SU-DHL-6 (cell line): ENCODE measurements at regions not wholly inside any gene's neighbourhood (a gene's known extent, or its start where the extent isn't known, plus 50 kb on each side); places are given as distances from the start of the nearest gene placed in this dataset.
A peak's percentile ranks its signal among the peaks of the same experiment; 100 is the strongest.

Source experiments
- H2AFZ ChIP-seq: fragments of 200-600 bp; sonication (generic); 2 replicates; pipeline ENCODE4 v1.6.1; 2014; ENCODE audit warnings: low read depth, mild to moderate bottlenecking, moderate library complexity, mixed read lengths, antibody characterized with exemption, low read length; ENCODE audit not compliant: severe bottlenecking
- H3F3A ChIP-seq: fragments of 200-600 bp; shearing (Covaris generic); 2 replicates; pipeline ENCODE4 v1.6.0; 2016; ENCODE audit warnings: antibody characterized with exemption, mild to moderate bottlenecking; ENCODE audit not compliant: insufficient read depth
- H3K27ac ChIP-seq: fragments of 200-600 bp; sonication (generic); 2 replicates; pipeline ENCODE4 v1.5.1; 2016; ENCODE audit warnings: low read depth, mild to moderate bottlenecking, low read length, moderate library complexity, mixed read lengths
- H3K27me3 ChIP-seq: fragments of 200-600 bp; sonication (generic), shearing (Covaris generic); 2 replicates; pipeline ENCODE4 v1.6.0; 2014; ENCODE audit warnings: mild to moderate bottlenecking, low read length
- H3K36me3 ChIP-seq: fragments of 200-600 bp; sonication (generic); 2 replicates; pipeline ENCODE4 v1.6.1; 2014; ENCODE audit warnings: mild to moderate bottlenecking, low read length, mixed read lengths
- H3K4me2 ChIP-seq: fragments of 300-600, 200-600 bp; shearing (Covaris generic), sonication (generic); 2 replicates; pipeline ENCODE4 v1.6.0; 2014; ENCODE audit warnings: low read length, low read depth, mild to moderate bottlenecking; ENCODE audit not compliant: poor library complexity, severe bottlenecking
- H3K4me3 ChIP-seq: fragments of 200-600 bp; sonication (generic); 2 replicates; pipeline ENCODE4 v1.5.1; 2014; ENCODE audit warnings: antibody characterized with exemption, low read length, mild to moderate bottlenecking, mixed read lengths; ENCODE audit not compliant: insufficient read depth, poor library complexity, severe bottlenecking
- H3K79me2 ChIP-seq: fragments of 200-600 bp; sonication (generic); 2 replicates; pipeline ENCODE4 v1.6.1; 2014; ENCODE audit warnings: mild to moderate bottlenecking, low read length, moderate library complexity; ENCODE audit not compliant: insufficient read depth
- H3K9ac ChIP-seq: fragments of 200-600 bp; sonication (generic); 2 replicates; pipeline ENCODE4 v1.7.0; 2014; ENCODE audit warnings: mild to moderate bottlenecking, low read length
- H3K9me2 ChIP-seq: fragments of 200-600 bp; sonication (generic); replicated peaks from 2 replicates; pipeline ENCODE4 v1.6.1; 2014; ENCODE audit warnings: low read length; ENCODE audit not compliant: insufficient read depth
- H3K9me3 ChIP-seq: fragments of 200-600 bp; sonication (generic); 2 replicates; pipeline ENCODE4 v1.6.1; 2014; ENCODE audit warnings: low read length, mixed read lengths; ENCODE audit not compliant: insufficient read depth
- H4K20me1 ChIP-seq: fragments of 200-600 bp; sonication (generic); 2 replicates; pipeline ENCODE4 v1.6.1; 2014; ENCODE audit warnings: low read depth, mild to moderate bottlenecking, antibody characterized with exemption, low read length, moderate library complexity, mixed read lengths
- EZH2phosphoT487 ChIP-seq: fragments of 200-600 bp; sonication (generic), shearing (Covaris generic); conservative IDR thresholded peaks from 2 replicates; pipeline ENCODE4 v1.6.1; 2018; ENCODE audit warnings: mild to moderate bottlenecking, antibody characterized with exemption, low read length, moderate library complexity, mixed read lengths
- TF ChIP-seq, protein P1 (sequence below): fragments of 200-600 bp; sonication (generic); IDR thresholded peaks from one replicate; pipeline ENCODE4 v1.5.1; 2017; ENCODE audit warnings: antibody characterized with exemption, mild to moderate bottlenecking, low read length, moderate library complexity; ENCODE audit not compliant: insufficient read depth, poor library complexity, severe bottlenecking

DNA sequence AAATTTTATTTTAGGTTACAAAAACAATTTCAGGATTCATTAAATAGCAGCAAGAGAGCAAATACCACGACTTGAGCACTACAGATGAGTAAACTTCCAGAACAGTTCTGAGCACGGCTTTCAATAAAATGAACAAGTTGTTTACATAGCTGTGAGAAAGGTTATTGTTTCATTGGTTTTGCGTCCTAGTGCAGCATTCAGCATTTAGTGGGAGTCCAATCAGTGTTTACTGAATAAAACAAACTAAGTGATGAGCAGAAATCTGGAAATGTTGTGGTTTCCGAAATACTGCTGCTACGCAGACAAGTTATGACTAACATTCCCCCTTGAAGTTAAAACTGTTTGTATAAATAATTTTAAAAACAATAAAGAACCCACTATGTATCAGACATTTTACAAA is 251.5 kb upstream of the STARD13 start:
- no peak overlapping the region for H3K4me2 ChIP-seq
- no peak overlapping the region for H3K9ac ChIP-seq
- H3K27me3 ChIP-seq = no peaks in the 10 kb centered on the region
- no peaks in the 10 kb centered on the region for H3K9me3 ChIP-seq
- no peak overlapping the region for H3K4me3 ChIP-seq
- no peaks in the 10 kb centered on the region for H4K20me1 ChIP-seq
- H3K79me2 ChIP-seq = 0 out of 2 replicates have a peak, but pooled peaks cover 5% of the 10 kb centered on the region
- peaks cover 7% of the 10 kb centered on the region for H3F3A ChIP-seq
- no peaks in the 10 kb centered on the region for H3K9me2 ChIP-seq
- TF ChIP-seq, protein P1, sequence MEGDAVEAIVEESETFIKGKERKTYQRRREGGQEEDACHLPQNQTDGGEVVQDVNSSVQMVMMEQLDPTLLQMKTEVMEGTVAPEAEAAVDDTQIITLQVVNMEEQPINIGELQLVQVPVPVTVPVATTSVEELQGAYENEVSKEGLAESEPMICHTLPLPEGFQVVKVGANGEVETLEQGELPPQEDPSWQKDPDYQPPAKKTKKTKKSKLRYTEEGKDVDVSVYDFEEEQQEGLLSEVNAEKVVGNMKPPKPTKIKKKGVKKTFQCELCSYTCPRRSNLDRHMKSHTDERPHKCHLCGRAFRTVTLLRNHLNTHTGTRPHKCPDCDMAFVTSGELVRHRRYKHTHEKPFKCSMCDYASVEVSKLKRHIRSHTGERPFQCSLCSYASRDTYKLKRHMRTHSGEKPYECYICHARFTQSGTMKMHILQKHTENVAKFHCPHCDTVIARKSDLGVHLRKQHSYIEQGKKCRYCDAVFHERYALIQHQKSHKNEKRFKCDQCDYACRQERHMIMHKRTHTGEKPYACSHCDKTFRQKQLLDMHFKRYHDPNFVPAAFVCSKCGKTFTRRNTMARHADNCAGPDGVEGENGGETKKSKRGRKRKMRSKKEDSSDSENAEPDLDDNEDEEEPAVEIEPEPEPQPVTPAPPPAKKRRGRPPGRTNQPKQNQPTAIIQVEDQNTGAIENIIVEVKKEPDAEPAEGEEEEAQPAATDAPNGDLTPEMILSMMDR = no peak
- TF ChIP-seq EZH2phosphoT487 = no peak
- no peak overlapping the region for H2AFZ ChIP-seq
- no peak overlapping the region for H3K27ac ChIP-seq
- no peaks in the 10 kb centered on the region for H3K36me3 ChIP-seq

DNA sequence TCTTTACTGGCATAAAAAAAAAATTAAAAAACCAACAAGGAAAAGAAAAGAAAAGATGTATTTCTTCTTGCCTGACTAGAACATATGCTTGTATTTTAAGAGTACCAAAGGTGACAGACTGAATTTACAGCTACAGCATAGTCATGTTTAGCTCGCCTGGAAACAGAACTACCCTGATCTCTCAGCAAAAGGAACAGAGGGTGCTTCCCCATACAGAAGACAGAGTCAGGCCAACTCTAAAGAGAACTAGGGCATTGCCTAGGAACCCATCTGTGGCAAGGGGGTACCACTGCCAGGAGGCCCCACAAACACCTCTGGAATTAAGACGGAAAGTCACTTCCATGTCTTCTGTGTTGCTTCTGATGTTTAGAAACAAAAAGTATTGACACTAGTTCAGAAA is 252.1 kb upstream of the STARD13 start:
- no peak overlapping the region for H3K9ac ChIP-seq
- no peaks in the 10 kb centered on the region for H3K9me3 ChIP-seq
- H3K4me2 ChIP-seq = no peak overlapping the region
- H3K4me3 ChIP-seq = no peak overlapping the region
- TF ChIP-seq, protein P1 = no peak
- no peak for TF ChIP-seq EZH2phosphoT487
- H3K36me3 ChIP-seq = no peaks in the 10 kb centered on the region
- peaks cover 10% of the 10 kb centered on the region for H3F3A ChIP-seq
- H3K79me2 ChIP-seq = 0 out of 2 replicates have a peak, but pooled peaks cover 5% of the 10 kb centered on the region
- H3K27me3 ChIP-seq = no peaks in the 10 kb centered on the region
- H2AFZ ChIP-seq = no peak overlapping the region
- H3K27ac ChIP-seq = no peak overlapping the region
- H4K20me1 ChIP-seq = no peaks in the 10 kb centered on the region
- H3K9me2 ChIP-seq = no peaks in the 10 kb centered on the region

DNA sequence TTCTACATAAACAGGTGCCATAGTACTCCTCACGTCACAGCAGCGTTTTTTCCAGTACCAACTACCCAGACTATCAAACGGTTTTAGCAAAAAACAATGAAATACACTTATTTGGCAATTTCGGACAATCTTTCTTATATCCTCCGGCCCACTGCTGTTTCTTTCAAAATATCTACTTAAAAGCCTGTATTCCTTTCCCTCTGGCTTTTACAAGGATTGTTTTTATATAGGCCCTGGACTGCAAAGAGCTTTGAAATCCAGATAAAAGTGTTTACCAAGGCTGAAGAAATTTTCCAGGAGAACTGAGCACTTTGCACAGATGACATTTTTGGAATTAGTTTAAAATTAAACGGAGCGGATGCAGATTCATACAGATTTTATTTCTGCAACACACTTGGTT is 255.9 kb upstream of the STARD13 start:
- H4K20me1 ChIP-seq = no peaks in the 10 kb centered on the region
- TF ChIP-seq, protein P1 = no peak
- TF ChIP-seq EZH2phosphoT487 = no peak
- 0 out of 2 replicates have a peak, but pooled peaks cover 5% of the 10 kb centered on the region for H3K79me2 ChIP-seq
- H2AFZ ChIP-seq = peak overlapping the region; percentile 62
- H3K27me3 ChIP-seq = no peaks in the 10 kb centered on the region
- no peaks in the 10 kb centered on the region for H3K9me3 ChIP-seq
- H3K9me2 ChIP-seq = no peaks in the 10 kb centered on the region
- peak overlapping the region; percentile 87 for H3K4me2 ChIP-seq
- peak overlapping the region; percentile 98 for H3K27ac ChIP-seq
- peak overlapping the region; percentile 67 for H3K4me3 ChIP-seq
- H3K9ac ChIP-seq = peak overlapping the region; percentile 88
- H3K36me3 ChIP-seq = no peaks in the 10 kb centered on the region
- peaks cover 29% of the 10 kb centered on the region for H3F3A ChIP-seq
